ENCODE measurements at regions not wholly inside any gene's neighbourhood (a gene's known extent, or its start where the extent isn't known, plus 50 kb on each side); places are given as distances from the start of the nearest gene placed in this dataset.

DNA sequence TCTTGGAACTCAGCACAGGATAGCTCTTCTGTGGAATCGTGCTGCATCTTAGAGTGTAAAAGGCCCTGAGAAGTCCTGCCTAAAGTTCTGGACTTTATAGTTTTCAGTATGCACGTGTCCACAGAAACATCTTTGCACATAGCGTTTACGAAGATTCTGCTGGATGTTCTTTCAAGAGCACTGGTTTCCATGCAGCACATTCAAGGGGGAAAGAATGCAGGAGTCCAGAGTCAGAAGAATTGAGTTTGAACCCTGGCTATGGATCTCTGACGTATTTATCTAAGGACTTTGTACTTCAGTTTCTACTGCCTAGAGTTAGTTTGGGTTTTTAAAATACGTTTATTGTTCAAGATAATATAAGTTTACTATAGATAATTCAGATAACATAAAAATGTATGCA lies 282.8 kb upstream of the ZMIZ1 start:
- H2AFZ ChIP-seq (ENCODE audit: low read length), result no peak overlapping the region
- no peaks in the 10 kb centered on the region for H3K36me3 ChIP-seq (ENCODE audit: insufficient read depth, low read length)
- TF ChIP-seq, protein P1, sequence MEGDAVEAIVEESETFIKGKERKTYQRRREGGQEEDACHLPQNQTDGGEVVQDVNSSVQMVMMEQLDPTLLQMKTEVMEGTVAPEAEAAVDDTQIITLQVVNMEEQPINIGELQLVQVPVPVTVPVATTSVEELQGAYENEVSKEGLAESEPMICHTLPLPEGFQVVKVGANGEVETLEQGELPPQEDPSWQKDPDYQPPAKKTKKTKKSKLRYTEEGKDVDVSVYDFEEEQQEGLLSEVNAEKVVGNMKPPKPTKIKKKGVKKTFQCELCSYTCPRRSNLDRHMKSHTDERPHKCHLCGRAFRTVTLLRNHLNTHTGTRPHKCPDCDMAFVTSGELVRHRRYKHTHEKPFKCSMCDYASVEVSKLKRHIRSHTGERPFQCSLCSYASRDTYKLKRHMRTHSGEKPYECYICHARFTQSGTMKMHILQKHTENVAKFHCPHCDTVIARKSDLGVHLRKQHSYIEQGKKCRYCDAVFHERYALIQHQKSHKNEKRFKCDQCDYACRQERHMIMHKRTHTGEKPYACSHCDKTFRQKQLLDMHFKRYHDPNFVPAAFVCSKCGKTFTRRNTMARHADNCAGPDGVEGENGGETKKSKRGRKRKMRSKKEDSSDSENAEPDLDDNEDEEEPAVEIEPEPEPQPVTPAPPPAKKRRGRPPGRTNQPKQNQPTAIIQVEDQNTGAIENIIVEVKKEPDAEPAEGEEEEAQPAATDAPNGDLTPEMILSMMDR (conservative IDR thresholded peaks at IDR 0.05; ENCODE audit: low read length), result no peak
- H3K4me2 ChIP-seq (ENCODE audit: low read length), result no peak overlapping the region
- no peaks in the 10 kb centered on the region for H3K9me2 ChIP-seq (ENCODE audit: insufficient read depth, low read length)
- no peaks in the 10 kb centered on the region for H3K4me1 ChIP-seq (ENCODE audit: insufficient read depth, low read length, poor library complexity, severe bottlenecking)
- intact Hi-C loops (cut with micrococcal nuclease; ENCODE audit: unreplicated experiment), result no loop called here
- ChIA-PET POLR2A (no interaction called here), CTCF (ENCODE audit: unreplicated experiment) (no interaction called here)
- no peak overlapping the region for H3K4me3 ChIP-seq (ENCODE audit: low read depth, low read length, poor library complexity, severe bottlenecking)
- no peak overlapping the region for H3K27ac ChIP-seq (ENCODE audit: low read depth, low read length, poor library complexity, severe bottlenecking)
- no peaks in the 10 kb centered on the region for H4K20me1 ChIP-seq (ENCODE audit: insufficient read depth, low read length)
- no peak for DNase-seq (ENCODE audit: low spot score)
- H3K9me3 ChIP-seq (ENCODE audit: low read length), result no peaks in the 10 kb centered on the region
- BruUV-seq (replicated peaks), result no TSS peak
- H3K79me2 ChIP-seq (ENCODE audit: insufficient read depth, low read depth, low read length), result no peaks in the 10 kb centered on the region

DNA sequence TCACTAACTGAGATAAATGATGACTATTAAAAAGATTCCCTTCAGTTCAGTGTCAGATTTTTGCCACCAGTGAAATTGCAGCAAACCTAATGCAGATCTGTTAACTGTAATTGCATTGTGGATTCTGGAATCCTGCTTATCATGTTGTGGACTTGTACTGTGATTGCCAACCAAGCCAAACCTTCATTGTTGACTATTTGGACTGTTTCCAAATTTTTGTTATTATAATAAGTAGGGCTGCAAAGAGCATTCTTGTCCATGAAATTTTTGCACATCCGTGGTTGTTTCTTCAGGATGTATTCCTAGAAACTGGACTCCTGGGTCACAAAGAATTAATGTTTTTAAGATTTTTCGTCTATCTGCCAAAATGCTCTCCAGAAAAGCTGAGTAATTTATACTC lies 281.6 kb upstream of the ZMIZ1 start:
- no peak overlapping the region for H2AFZ ChIP-seq (ENCODE audit: low read length)
- no peaks in the 10 kb centered on the region for H3K9me3 ChIP-seq (ENCODE audit: low read length)
- no peak for DNase-seq (ENCODE audit: low spot score)
- no peaks in the 10 kb centered on the region for H4K20me1 ChIP-seq (ENCODE audit: insufficient read depth, low read length)
- H3K27ac ChIP-seq (ENCODE audit: low read depth, low read length, poor library complexity, severe bottlenecking), result no peak overlapping the region
- no peaks in the 10 kb centered on the region for H3K36me3 ChIP-seq (ENCODE audit: insufficient read depth, low read length)
- H3K4me3 ChIP-seq (ENCODE audit: low read depth, low read length, poor library complexity, severe bottlenecking), result no peak overlapping the region
- intact Hi-C loops (cut with micrococcal nuclease; ENCODE audit: unreplicated experiment), result no loop called here
- CTCF ChIA-PET (ENCODE audit: unreplicated experiment), result no interaction called here
- TF ChIP-seq EZH2phosphoT487 (IDR thresholded peaks at IDR 0.05; ENCODE audit: borderline replicate concordance, low read depth, low read length), result no peak
- TF ChIP-seq, protein P1 (conservative IDR thresholded peaks at IDR 0.05; ENCODE audit: low read length), result no peak
- no peaks in the 10 kb centered on the region for H3K4me1 ChIP-seq (ENCODE audit: insufficient read depth, low read length, poor library complexity, severe bottlenecking)
- no peaks in the 10 kb centered on the region for H3K79me2 ChIP-seq (ENCODE audit: insufficient read depth, low read depth, low read length)
- H3K9me2 ChIP-seq (ENCODE audit: insufficient read depth, low read length), result no peaks in the 10 kb centered on the region
- no peak overlapping the region for H3K4me2 ChIP-seq (ENCODE audit: low read length)
- no TSS peak for BruUV-seq (replicated peaks)
- POLR2A ChIA-PET, result no interaction called here

DNA sequence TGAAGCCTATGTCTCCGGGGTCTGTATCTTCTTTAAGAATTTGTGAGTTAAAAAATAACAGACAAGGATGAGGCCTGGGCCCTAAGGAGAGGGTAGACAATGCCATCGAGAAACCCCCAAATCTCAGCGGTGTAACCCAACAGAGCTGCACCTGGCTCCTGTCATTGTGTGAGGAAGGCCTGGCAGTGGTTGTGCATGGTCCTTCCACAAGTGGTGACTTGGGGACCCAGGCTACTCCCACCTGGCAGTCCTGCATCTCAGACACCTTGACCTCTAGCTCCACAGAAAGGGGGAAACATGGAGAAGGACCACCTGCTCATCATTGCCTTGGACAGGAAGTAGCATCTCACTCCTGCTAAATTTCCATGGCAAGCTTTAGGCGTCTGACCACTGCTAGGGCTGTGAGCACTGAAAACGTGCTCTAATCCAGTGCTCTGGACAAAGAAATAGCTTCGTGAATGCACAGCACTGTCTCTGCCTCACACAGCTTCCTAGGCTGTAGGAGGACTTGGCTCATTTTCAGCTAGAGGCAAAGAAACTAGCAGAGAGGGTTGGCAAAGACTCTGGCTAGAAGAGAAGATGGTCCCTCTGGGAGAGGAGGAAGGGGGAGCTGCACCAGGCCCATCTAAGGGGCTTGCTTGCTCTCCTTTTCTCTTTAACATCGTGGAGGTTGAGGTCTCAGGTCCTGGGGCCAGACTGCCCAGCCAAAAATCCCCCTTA lies 273.9 kb upstream of the ZMIZ1 start:
- DNase-seq (ENCODE audit: low spot score), result no peak
- TF ChIP-seq, protein P1 (conservative IDR thresholded peaks at IDR 0.05; ENCODE audit: low read length), result no peak
- no peak for TF ChIP-seq EZH2phosphoT487 (IDR thresholded peaks at IDR 0.05; ENCODE audit: borderline replicate concordance, low read depth, low read length)
- H3K79me2 ChIP-seq (ENCODE audit: insufficient read depth, low read depth, low read length), result no peaks in the 10 kb centered on the region
- POLR2A ChIA-PET, result interaction anchor here (1.0 kb wide), 1 partner anchor 40 kb away, joined by 3 read pairs; no protein-coding TSS in a partner anchor
- no peaks in the 10 kb centered on the region for H3K9me3 ChIP-seq (ENCODE audit: low read length)
- H3K9me2 ChIP-seq (ENCODE audit: insufficient read depth, low read length), result no peaks in the 10 kb centered on the region
- BruUV-seq (replicated peaks), result no TSS peak
- no peaks in the 10 kb centered on the region for H3K36me3 ChIP-seq (ENCODE audit: insufficient read depth, low read length)
- H3K27ac ChIP-seq (ENCODE audit: low read depth, low read length, poor library complexity, severe bottlenecking), result no peak overlapping the region
- H3K4me3 ChIP-seq (ENCODE audit: low read depth, low read length, poor library complexity, severe bottlenecking), result no peak overlapping the region
- intact Hi-C loops (cut with micrococcal nuclease; ENCODE audit: unreplicated experiment), result no loop called here
- no peaks in the 10 kb centered on the region for H3K4me1 ChIP-seq (ENCODE audit: insufficient read depth, low read length, poor library complexity, severe bottlenecking)
- H4K20me1 ChIP-seq (ENCODE audit: insufficient read depth, low read length), result no peaks in the 10 kb centered on the region
- no peak overlapping the region for H2AFZ ChIP-seq (ENCODE audit: low read length)
- CTCF ChIA-PET (ENCODE audit: unreplicated experiment), result no interaction called here
- no peak overlapping the region for H3K4me2 ChIP-seq (ENCODE audit: low read length)

Data from OCI-LY7 (cell line).